ENCODE measurements at regions not wholly inside any gene's neighbourhood (a gene's known extent, or its start where the extent isn't known, plus 50 kb on each side); places are given as distances from the start of the nearest gene placed in this dataset.

- DNase-seq (ENCODE audit: low spot score) = no peak
These were observed 94.8 kb downstream of the MIS18A start for GRCh38 chr21:32184065-32184464.

- no peak for DNase-seq (ENCODE audit: low spot score)
These were observed 95.5 kb downstream of the MIS18A start for GRCh38 chr21:32183396-32183795.

- no peak for DNase-seq (ENCODE audit: low spot score)
These were observed 96.4 kb downstream of the MIS18A start for GRCh38 chr21:32182449-32182848.

- no peak for DNase-seq (ENCODE audit: low spot score)
These were observed 97.4 kb downstream of the MIS18A start for GRCh38 chr21:32181457-32181856.

GRCh38 chr21:32174819-32175218, 104.0 kb downstream of the MIS18A start:
- DNase-seq (ENCODE audit: low spot score) = no peak

GRCh38 chr21:32173121-32173724, 105.6 kb downstream of the MIS18A start:
- DNase-seq (ENCODE audit: low spot score) = no peak

GRCh38 chr21:32172106-32172505, 106.7 kb downstream of the MIS18A start:
- no peak for DNase-seq (ENCODE audit: low spot score)

- no peak for DNase-seq (ENCODE audit: low spot score)
These were observed 111.3 kb downstream of the MIS18A start for GRCh38 chr21:32167513-32167912.

- DNase-seq (ENCODE audit: low spot score) = no peak
These were observed 115.5 kb downstream of the MIS18A start for GRCh38 chr21:32163386-32163785.

- no peak for DNase-seq (ENCODE audit: low spot score)
These were observed 116.0 kb downstream of the MIS18A start for GRCh38 chr21:32162727-32163320.

GRCh38 chr21:32155226-32155625, 123.6 kb downstream of the MIS18A start:
- DNase-seq (ENCODE audit: low spot score) = no peak

- DNase-seq (ENCODE audit: low spot score) = no peak
These were observed 131.8 kb downstream of the MIS18A start for GRCh38 chr21:32147041-32147440.

- DNase-seq (ENCODE audit: low spot score) = no peak
These were observed 134.0 kb downstream of the MIS18A start for GRCh38 chr21:32144851-32145250.

- DNase-seq (ENCODE audit: low spot score) = peak; percentile 67
These were observed 135.5 kb downstream of the MIS18A start for GRCh38 chr21:32143241-32143939.

GRCh38 chr21:32141318-32141633, 137.6 kb downstream of the MIS18A start:
- DNase-seq (ENCODE audit: low spot score) = no peak

- DNase-seq (ENCODE audit: low spot score) = peak; percentile 39
These were observed 138.1 kb downstream of the MIS18A start for GRCh38 chr21:32140604-32141317.

GRCh38 chr21:32140151-32140550, 138.7 kb downstream of the MIS18A start:
- peak; percentile 28 for DNase-seq (ENCODE audit: low spot score)

- DNase-seq (ENCODE audit: low spot score) = no peak
These were observed 140.2 kb downstream of the MIS18A start for GRCh38 chr21:32138658-32139057.

GRCh38 chr21:32137931-32138330, 140.9 kb downstream of the MIS18A start:
- no peak for DNase-seq (ENCODE audit: low spot score)

- DNase-seq (ENCODE audit: low spot score) = no peak
These were observed 141.6 kb downstream of the MIS18A start for GRCh38 chr21:32137266-32137665.

- DNase-seq (ENCODE audit: low spot score) = no peak
These were observed 142.3 kb downstream of the MIS18A start for GRCh38 chr21:32136546-32136945.

GRCh38 chr21:32135401-32136363, 143.2 kb downstream of the MIS18A start:
- peak; percentile 80 for DNase-seq (ENCODE audit: low spot score)
